DND-41 (cell line): ENCODE measurements at regions not wholly inside any gene's neighbourhood (a gene's known extent, or its start where the extent isn't known, plus 50 kb on each side); places are given as distances from the start of the nearest gene placed in this dataset.

Source experiments
- ATAC-seq: fragments of 200-7000 bp; cut with Tn5 transposase; 3 replicates; pipeline ENCODE4 v1.9.1; 2021; ENCODE audit warnings: low read depth; ENCODE audit not compliant: insufficient read depth
- DNase-seq: peaks from one replicate; pipeline ENCODE4 v3.0.0-alpha.2; 2020
- H2AFZ ChIP-seq: 2 replicates; pipeline ENCODE4 v1.6.0; 2012; ENCODE audit warnings: low read depth, low read length
- H3K27ac ChIP-seq: 2 replicates; pipeline ENCODE4 v1.5.1; 2012; ENCODE audit warnings: low read length, inconsistent platforms
- H3K27me3 ChIP-seq: fragments of 200-600 bp; sonication (generic); 2 replicates; pipeline ENCODE4 v1.6.0; 2012; ENCODE audit warnings: low read length, mild to moderate bottlenecking, inconsistent platforms; ENCODE audit not compliant: insufficient read depth, poor library complexity
- H3K36me3 ChIP-seq: 2 replicates; pipeline ENCODE4 v1.5.1; 2012; ENCODE audit warnings: low read length, inconsistent platforms; ENCODE audit not compliant: insufficient read depth
- H3K4me1 ChIP-seq: 2 replicates; pipeline ENCODE4 v1.5.1; 2012; ENCODE audit warnings: mild to moderate bottlenecking, low read length; ENCODE audit not compliant: insufficient read depth
- H3K4me2 ChIP-seq: 2 replicates; pipeline ENCODE4 v1.6.0; 2012; ENCODE audit warnings: mild to moderate bottlenecking, moderate library complexity, low read length, inconsistent platforms; ENCODE audit not compliant: insufficient read depth
- H3K4me3 ChIP-seq, 2 experiments: fragments of 200-600 bp in 1 of 2; shearing (Covaris generic) in 1 of 2; 2 replicates each; pipeline ENCODE4 v1.5.1; 2012 to 2016; ENCODE audit warnings: inconsistent platforms in 2 of 2, low read length in 2 of 2, mild to moderate bottlenecking in 2 of 2, low read depth in 1 of 2, moderate library complexity in 1 of 2
- H3K79me2 ChIP-seq: 2 replicates; pipeline ENCODE4 v1.6.0; 2012; ENCODE audit warnings: low read length, inconsistent platforms; ENCODE audit not compliant: insufficient read depth
- H3K9ac ChIP-seq: 2 replicates; pipeline ENCODE4 v1.6.0; 2012; ENCODE audit warnings: low read depth, mild to moderate bottlenecking, inconsistent platforms, low read length, moderate library complexity
- H3K9me3 ChIP-seq: 2 replicates; pipeline ENCODE4 v1.5.1; 2012; ENCODE audit warnings: low read length, moderate library complexity, mild to moderate bottlenecking, inconsistent platforms; ENCODE audit not compliant: insufficient read depth, severe bottlenecking
- H4K20me1 ChIP-seq: 2 replicates; pipeline ENCODE4 v1.6.0; 2012; ENCODE audit warnings: low read length; ENCODE audit not compliant: insufficient read depth
- CTCF ChIP-seq: IDR thresholded peaks from 2 replicates; pipeline ENCODE4 v1.5.1; 2012; ENCODE audit warnings: borderline replicate concordance, low read length, moderate library complexity, mild to moderate bottlenecking; ENCODE audit not compliant: poor library complexity, severe bottlenecking; ENCODE audit errors: extremely low read depth
- EZH2 ChIP-seq: IDR thresholded peaks from 3 replicates; pipeline ENCODE4 v1.6.1; 2012; ENCODE audit warnings: borderline replicate concordance, low read depth, mild to moderate bottlenecking, moderate library complexity, low read length, inconsistent platforms; ENCODE audit not compliant: severe bottlenecking

- no peak overlapping the region for H3K4me2 ChIP-seq
- H3K27ac ChIP-seq, result no peak overlapping the region
- no peak for ATAC-seq
- H3K36me3 ChIP-seq, result no peaks in the 10 kb centered on the region
- no peak overlapping the region for H3K9ac ChIP-seq
- peaks cover 9% of the 10 kb centered on the region for H3K27me3 ChIP-seq
- no peak overlapping the region for H3K4me3 ChIP-seq
- no peaks in the 10 kb centered on the region for H3K79me2 ChIP-seq
- TF ChIP-seq EZH2, result no peak
- TF ChIP-seq CTCF, result no peak
- H3K9me3 ChIP-seq, result no peaks in the 10 kb centered on the region
- no peak for DNase-seq
- no peaks in the 10 kb centered on the region for H4K20me1 ChIP-seq
- H2AFZ ChIP-seq, result no peak overlapping the region
- no peaks in the 10 kb centered on the region for H3K4me1 ChIP-seq
Measured at GRCh38 chr11:116162886-116163230, 609.9 kb downstream of the BUD13 start.

- DNase-seq, result no peak
- Histone ChIP-seq H3K4me2 (no peak overlapping the region), H3K36me3 (no peaks in the 10 kb centered on the region), H3K79me2 (no peaks in the 10 kb centered on the region), H3K4me1 (no peaks in the 10 kb centered on the region), H4K20me1 (no peaks in the 10 kb centered on the region), H3K27ac (no peak overlapping the region), H3K9ac (no peak overlapping the region), H3K4me3 (no peak overlapping the region), H3K9me3 (no peaks in the 10 kb centered on the region), H3K27me3 (peaks cover 9% of the 10 kb centered on the region), H2AFZ (no peak overlapping the region)
- ATAC-seq, result no peak
- TF ChIP-seq CTCF, result no peak
- TF ChIP-seq EZH2, result no peak
Measured at GRCh38 chr11:116162086-116162885, 610.5 kb downstream of the BUD13 start.

GRCh38 chr11:116148645-116149044 lies 624.1 kb downstream of the BUD13 start:
- no peaks in the 10 kb centered on the region for H4K20me1 ChIP-seq
- DNase-seq (no peak), ATAC-seq (no peak)
- TF ChIP-seq CTCF, result no peak
- no peaks in the 10 kb centered on the region for H3K79me2 ChIP-seq
- peaks cover 9% of the 10 kb centered on the region for H3K27me3 ChIP-seq
- H3K4me1 ChIP-seq, result no peaks in the 10 kb centered on the region
- no peaks in the 10 kb centered on the region for H3K36me3 ChIP-seq
- H3K9ac ChIP-seq, result no peak overlapping the region
- H3K9me3 ChIP-seq, result no peaks in the 10 kb centered on the region
- H2AFZ ChIP-seq, result no peak overlapping the region
- no peak overlapping the region for H3K4me2 ChIP-seq
- H3K27ac ChIP-seq, result no peak overlapping the region
- H3K4me3 ChIP-seq, result no peak overlapping the region
